HEK293 (cell line): ENCODE measurements at regions not wholly inside any gene's neighbourhood (a gene's known extent, or its start where the extent isn't known, plus 50 kb on each side); places are given as distances from the start of the nearest gene placed in this dataset.

Source experiments
- GLIS1 ChIP-seq: fragments of 450-650 bp; formaldehyde crosslinking; IDR thresholded peaks from 2 replicates; pipeline ENCODE4 v1.5.1; 2016; ENCODE audit warnings: missing biosample characterization, missing genetic modification characterization
- ZNF184 ChIP-seq: fragments of 450-650 bp; IDR thresholded peaks from 2 replicates; pipeline ENCODE4 v1.5.1; 2018; ENCODE audit warnings: missing biosample characterization, mild to moderate bottlenecking, missing genetic modification characterization
- ZNF274 ChIP-seq, 2 experiments: fragments of 200-500 bp in 1 of 2; fragments of 450-650 bp in 1 of 2; sonication (Bioruptor generic) in 1 of 2; formaldehyde crosslinking in 1 of 2; IDR thresholded peaks; 2 replicates each; pipeline versions ENCODE4 v1.5.1 to v1.6.1; 2014 to 2016; ENCODE audit warnings: borderline replicate concordance in 1 of 2, inconsistent platforms in 1 of 2, low read length in 1 of 2, missing biosample characterization in 1 of 2, missing genetic modification characterization in 1 of 2

DNA sequence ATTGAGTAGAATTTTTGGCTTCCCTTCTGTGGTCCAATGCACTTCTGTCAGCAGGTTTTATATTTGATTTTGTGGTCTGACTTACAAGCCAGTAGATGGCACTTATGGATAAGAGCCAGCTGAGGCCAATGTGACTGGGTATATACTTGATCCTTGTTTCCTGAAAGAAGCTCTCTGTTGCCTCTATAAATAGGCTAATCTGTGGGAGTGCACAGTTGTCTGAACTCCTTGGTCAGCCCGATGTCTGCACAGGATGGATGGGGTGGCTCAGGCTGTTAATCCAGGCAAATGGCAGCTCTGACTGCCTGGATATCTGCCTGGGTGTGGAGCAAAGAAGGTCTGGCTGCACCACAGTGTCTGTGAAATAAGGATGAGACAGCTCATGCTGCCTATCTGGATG is 1183.7 kb upstream of the PRMT6 start:
- no peak for TF ChIP-seq ZNF274 (IDR thresholded peaks at IDR 0.05; ENCODE audit: low read length)
- TF ChIP-seq ZNF274 (tag by site-specific recombination; IDR thresholded peaks at IDR 0.05; ENCODE audit: borderline replicate concordance): no peak
- TF ChIP-seq GLIS1 (tag by site-specific recombination): no peak
- no peak for TF ChIP-seq ZNF184 (tag by site-specific recombination)
